ENCODE measurements at regions not wholly inside any gene's neighbourhood (a gene's known extent, or its start where the extent isn't known, plus 50 kb on each side); places are given as distances from the start of the nearest gene placed in this dataset.
"Not testable (repeated sequence)": the region's sequence is repeated elsewhere in the genome, so short reads cannot be mapped to it uniquely, and the experiment has no call there.

- Histone ChIP-seq H3K23ac (ENCODE audit: low read length) (no peak overlapping the region), H4K8ac (ENCODE audit: low read depth, low read length) (no peak overlapping the region), H3K4me1 (ENCODE audit: control insufficient read depth in 1 of 2, insufficient read depth in 2 of 2, low read length in 2 of 2) (peaks cover 4 to 8% of the 10 kb centered on the region in 2 experiments), H2AK5ac (ENCODE audit: low read length) (no peak overlapping the region), H2BK120ac (ENCODE audit: insufficient read depth, low read length, poor library complexity) (no peak overlapping the region), H3K27me3 (ENCODE audit: insufficient read depth, low read length) (no peaks in the 10 kb centered on the region), H2BK12ac (ENCODE audit: low read length) (no peak overlapping the region), H2BK5ac (ENCODE audit: low read depth, low read length, poor library complexity) (no peak overlapping the region), H3K79me2 (ENCODE audit: control insufficient read depth, insufficient read depth, low read length, poor library complexity) (no peaks in the 10 kb centered on the region), H3K79me1 (ENCODE audit: low read length) (no peaks in the 10 kb centered on the region), H3K4me3 (ENCODE audit: low read depth, low read length) (no peak overlapping the region), H3K36me3 (ENCODE audit: control insufficient read depth in 1 of 2, insufficient read depth in 2 of 2, low read length in 2 of 2) (no peaks in the 10 kb centered on the region), H2AFZ (ENCODE audit: insufficient read depth, low read length, poor library complexity) (no peak overlapping the region), H3K9me3 (ENCODE audit: insufficient read depth, low read depth, low read length) (no peaks in the 10 kb centered on the region), H3K18ac (ENCODE audit: low read length) (no peak overlapping the region), H3K14ac (ENCODE audit: low read length) (no peak overlapping the region), H3K9ac (ENCODE audit: low read length) (no peak overlapping the region), H4K12ac (ENCODE audit: low read depth, low read length) (no peak overlapping the region), H3K27ac (ENCODE audit: low read depth, low read length) (no peak overlapping the region), H3K4ac (ENCODE audit: low read depth, low read length) (no peak overlapping the region), H3K4me2 (ENCODE audit: low read length) (no peak overlapping the region), H4K91ac (ENCODE audit: low read depth, low read length) (no peak overlapping the region)
- no peak for DNase-seq
Measured at GRCh38 chr1:100796046-100796445, 76.5 kb downstream of the VCAM1 start.

GRCh38 chr1:100799548-100799947 is 80.0 kb downstream of the VCAM1 start:
- no peak overlapping the region for H2AFZ ChIP-seq (ENCODE audit: insufficient read depth, low read length, poor library complexity)
- no peak overlapping the region for H2BK5ac ChIP-seq (ENCODE audit: low read depth, low read length, poor library complexity)
- no peak overlapping the region for H2BK12ac ChIP-seq (ENCODE audit: low read length)
- H2BK120ac ChIP-seq (ENCODE audit: insufficient read depth, low read length, poor library complexity), result no peak overlapping the region
- no peaks in the 10 kb centered on the region for H3K36me3 ChIP-seq (ENCODE audit: control insufficient read depth in 1 of 2, insufficient read depth in 2 of 2, low read length in 2 of 2)
- H3K4me2 ChIP-seq (ENCODE audit: low read length), result peak overlapping the region; percentile 20
- H4K91ac ChIP-seq (ENCODE audit: low read depth, low read length), result no peak overlapping the region
- WGBS (ENCODE audit: extremely low coverage, insufficient coverage, insufficient read length), result no CpG with 5 or more reads among the region's 2 CpGs
- peak overlapping the region; percentile 83 for H3K27ac ChIP-seq (ENCODE audit: low read depth, low read length)
- no peak overlapping the region for H3K14ac ChIP-seq (ENCODE audit: low read length)
- H3K9ac ChIP-seq (ENCODE audit: low read length), result no peak overlapping the region
- no peak overlapping the region for H4K12ac ChIP-seq (ENCODE audit: low read depth, low read length)
- no peak overlapping the region for H2AK5ac ChIP-seq (ENCODE audit: low read length)
- no peak overlapping the region for H4K8ac ChIP-seq (ENCODE audit: low read depth, low read length)
- no peak overlapping the region for H3K23ac ChIP-seq (ENCODE audit: low read length)
- no peak overlapping the region for H3K18ac ChIP-seq (ENCODE audit: low read length)
- no peaks in the 10 kb centered on the region for H3K79me2 ChIP-seq (ENCODE audit: control insufficient read depth, insufficient read depth, low read length, poor library complexity)
- H3K4ac ChIP-seq (ENCODE audit: low read depth, low read length), result no peak overlapping the region
- DNase-seq, result peak in 1 of 2 donors; percentile 3
- no peaks in the 10 kb centered on the region for H3K79me1 ChIP-seq (ENCODE audit: low read length)
- no peaks in the 10 kb centered on the region for H3K27me3 ChIP-seq (ENCODE audit: insufficient read depth, low read length)
- no peaks in the 10 kb centered on the region for H3K9me3 ChIP-seq (ENCODE audit: insufficient read depth, low read depth, low read length)
- H3K4me3 ChIP-seq (ENCODE audit: low read depth, low read length), result no peak overlapping the region
- peaks cover 4 to 8% of the 10 kb centered on the region in 2 experiments for H3K4me1 ChIP-seq (ENCODE audit: control insufficient read depth in 1 of 2, insufficient read depth in 2 of 2, low read length in 2 of 2)

DNA sequence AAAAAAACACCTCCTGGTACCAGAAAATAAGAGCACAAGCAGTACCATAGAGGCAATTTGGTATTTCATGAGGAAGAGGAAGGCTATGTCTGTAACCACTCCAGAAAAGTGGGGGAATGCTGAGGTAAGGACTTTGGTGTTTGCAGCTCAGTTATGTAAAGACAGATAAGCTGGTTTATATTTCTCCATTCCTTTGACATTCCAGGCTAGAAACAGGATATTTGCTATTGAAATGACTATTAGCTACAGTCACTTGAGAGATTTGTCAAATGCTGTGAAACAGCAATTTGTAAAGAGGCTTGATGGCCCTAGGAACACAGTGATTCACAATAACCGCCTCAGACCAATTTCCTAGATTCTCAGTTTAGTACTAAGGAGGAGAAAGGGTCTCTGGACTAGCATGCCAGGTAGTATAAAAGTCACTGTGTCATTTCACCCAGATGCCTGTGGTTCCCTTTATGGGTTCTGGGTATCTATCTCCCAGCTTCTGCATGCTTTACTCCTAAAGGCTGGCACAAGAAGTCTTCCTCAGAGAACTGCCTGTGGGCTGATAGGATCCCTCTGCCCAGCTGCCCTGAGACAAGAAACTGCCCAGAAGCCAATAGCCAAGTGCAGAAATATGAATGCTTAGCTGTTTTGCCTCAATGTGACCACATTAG is 80.5 kb downstream of the VCAM1 start:
- Histone ChIP-seq H3K9ac (ENCODE audit: low read length) (no peak overlapping the region), H3K27me3 (ENCODE audit: insufficient read depth, low read length) (no peaks in the 10 kb centered on the region), H3K4ac (ENCODE audit: low read depth, low read length) (no peak overlapping the region), H3K79me1 (ENCODE audit: low read length) (no peaks in the 10 kb centered on the region), H2BK5ac (ENCODE audit: low read depth, low read length, poor library complexity) (no peak overlapping the region), H3K79me2 (ENCODE audit: control insufficient read depth, insufficient read depth, low read length, poor library complexity) (no peaks in the 10 kb centered on the region), H4K91ac (ENCODE audit: low read depth, low read length) (no peak overlapping the region), H3K4me2 (ENCODE audit: low read length) (peak overlapping the region; percentile 20), H2BK12ac (ENCODE audit: low read length) (peak overlapping the region; percentile 10), H3K18ac (ENCODE audit: low read length) (no peak overlapping the region), H3K4me1 (ENCODE audit: control insufficient read depth in 1 of 2, insufficient read depth in 2 of 2, low read length in 2 of 2) (peaks cover 4 to 8% of the 10 kb centered on the region in 2 experiments), H3K36me3 (ENCODE audit: control insufficient read depth in 1 of 2, insufficient read depth in 2 of 2, low read length in 2 of 2) (no peaks in the 10 kb centered on the region), H4K8ac (ENCODE audit: low read depth, low read length) (no peak overlapping the region), H3K14ac (ENCODE audit: low read length) (no peak overlapping the region), H2AK5ac (ENCODE audit: low read length) (no peak overlapping the region), H3K4me3 (ENCODE audit: low read depth, low read length) (no peak overlapping the region), H2BK120ac (ENCODE audit: insufficient read depth, low read length, poor library complexity) (no peak overlapping the region), H4K12ac (ENCODE audit: low read depth, low read length) (no peak overlapping the region), H3K23ac (ENCODE audit: low read length) (no peak overlapping the region), H2AFZ (ENCODE audit: insufficient read depth, low read length, poor library complexity) (no peak overlapping the region), H3K9me3 (ENCODE audit: insufficient read depth, low read depth, low read length) (no peaks in the 10 kb centered on the region), H3K27ac (ENCODE audit: low read depth, low read length) (peak overlapping the region; percentile 83)
- WGBS (ENCODE audit: extremely low coverage, insufficient coverage, insufficient read length), result no CpG with 5 or more reads among the region's 1 CpG
- DNase-seq, result peak in 1 of 2 donors; percentile 60

GRCh38 chr1:100801256-100801655 is 81.7 kb downstream of the VCAM1 start:
- H2AK5ac ChIP-seq (ENCODE audit: low read length); DNase-seq; H2AFZ ChIP-seq (ENCODE audit: insufficient read depth, low read length, poor library complexity); H2BK5ac ChIP-seq (ENCODE audit: low read depth, low read length, poor library complexity); H3K4me2 ChIP-seq (ENCODE audit: low read length); H3K23ac ChIP-seq (ENCODE audit: low read length); H3K27ac ChIP-seq (ENCODE audit: low read depth, low read length); H2BK12ac ChIP-seq (ENCODE audit: low read length); H3K14ac ChIP-seq (ENCODE audit: low read length); H3K9ac ChIP-seq (ENCODE audit: low read length); H3K4me1 ChIP-seq (ENCODE audit: control insufficient read depth in 1 of 2, insufficient read depth in 2 of 2, low read length in 2 of 2); H3K79me1 ChIP-seq (ENCODE audit: low read length); H3K27me3 ChIP-seq (ENCODE audit: insufficient read depth, low read length); H4K8ac ChIP-seq (ENCODE audit: low read depth, low read length); H3K36me3 ChIP-seq (ENCODE audit: control insufficient read depth in 1 of 2, insufficient read depth in 2 of 2, low read length in 2 of 2); H3K18ac ChIP-seq (ENCODE audit: low read length); H2BK120ac ChIP-seq (ENCODE audit: insufficient read depth, low read length, poor library complexity); H4K91ac ChIP-seq (ENCODE audit: low read depth, low read length); H3K4ac ChIP-seq (ENCODE audit: low read depth, low read length); H3K4me3 ChIP-seq (ENCODE audit: low read depth, low read length); H3K79me2 ChIP-seq (ENCODE audit: control insufficient read depth, insufficient read depth, low read length, poor library complexity); H3K9me3 ChIP-seq (ENCODE audit: insufficient read depth, low read depth, low read length); H4K12ac ChIP-seq (ENCODE audit: low read depth, low read length): not testable (repeated sequence)
- WGBS (ENCODE audit: extremely low coverage, insufficient coverage, insufficient read length), result no CpG with 5 or more reads among the region's 4 CpGs
